ENCODE measurements at regions not wholly inside any gene's neighbourhood (a gene's known extent, or its start where the extent isn't known, plus 50 kb on each side); places are given as distances from the start of the nearest gene placed in this dataset.

DNA sequence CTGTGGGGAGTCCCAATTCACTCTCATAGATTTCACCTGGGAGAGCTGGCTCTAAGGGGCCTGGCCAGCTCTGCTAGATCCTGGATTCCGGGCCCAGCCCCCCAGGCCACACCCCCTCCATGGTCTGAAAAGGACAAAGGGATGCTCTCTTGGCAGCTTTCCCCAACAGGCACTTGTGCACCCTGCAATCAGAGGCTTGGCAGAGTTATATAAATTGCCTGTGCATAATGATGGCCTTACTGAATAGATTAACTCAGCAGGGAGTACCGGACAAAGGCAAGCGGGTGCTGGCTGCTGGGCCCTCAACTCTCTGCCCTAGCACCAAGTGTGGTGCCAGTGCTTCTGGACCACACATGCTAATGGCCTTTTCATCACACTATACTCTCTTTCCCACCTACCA is 461.6 kb downstream of the BUD13 start:
- H3K4me1 ChIP-seq (replicated peaks) = no peaks in the 10 kb centered on the region
- TF ChIP-seq, protein P1, sequence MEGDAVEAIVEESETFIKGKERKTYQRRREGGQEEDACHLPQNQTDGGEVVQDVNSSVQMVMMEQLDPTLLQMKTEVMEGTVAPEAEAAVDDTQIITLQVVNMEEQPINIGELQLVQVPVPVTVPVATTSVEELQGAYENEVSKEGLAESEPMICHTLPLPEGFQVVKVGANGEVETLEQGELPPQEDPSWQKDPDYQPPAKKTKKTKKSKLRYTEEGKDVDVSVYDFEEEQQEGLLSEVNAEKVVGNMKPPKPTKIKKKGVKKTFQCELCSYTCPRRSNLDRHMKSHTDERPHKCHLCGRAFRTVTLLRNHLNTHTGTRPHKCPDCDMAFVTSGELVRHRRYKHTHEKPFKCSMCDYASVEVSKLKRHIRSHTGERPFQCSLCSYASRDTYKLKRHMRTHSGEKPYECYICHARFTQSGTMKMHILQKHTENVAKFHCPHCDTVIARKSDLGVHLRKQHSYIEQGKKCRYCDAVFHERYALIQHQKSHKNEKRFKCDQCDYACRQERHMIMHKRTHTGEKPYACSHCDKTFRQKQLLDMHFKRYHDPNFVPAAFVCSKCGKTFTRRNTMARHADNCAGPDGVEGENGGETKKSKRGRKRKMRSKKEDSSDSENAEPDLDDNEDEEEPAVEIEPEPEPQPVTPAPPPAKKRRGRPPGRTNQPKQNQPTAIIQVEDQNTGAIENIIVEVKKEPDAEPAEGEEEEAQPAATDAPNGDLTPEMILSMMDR (IDR thresholded peaks at IDR 0.05) = no peak
- TF ChIP-seq POLR2AphosphoS5 (IDR thresholded peaks at IDR 0.05) (no peak), POLR2A (IDR thresholded peaks at IDR 0.05) (no peak)
- H3K4me3 ChIP-seq = no peak overlapping the region
- no peaks in the 10 kb centered on the region for H3K9me3 ChIP-seq
- intact Hi-C loops (cut with DNase I) = no loop called here
- no peak for DNase-seq (ENCODE audit: low spot score)
- H3K36me3 ChIP-seq = no peaks in the 10 kb centered on the region
- no peak overlapping the region for H3K27ac ChIP-seq
- H3K27me3 ChIP-seq (replicated peaks; ENCODE audit: insufficient read depth) = no peaks in the 10 kb centered on the region
- WGBS = 68% methylated on average over 3 of the region's 3 CpGs

DNA sequence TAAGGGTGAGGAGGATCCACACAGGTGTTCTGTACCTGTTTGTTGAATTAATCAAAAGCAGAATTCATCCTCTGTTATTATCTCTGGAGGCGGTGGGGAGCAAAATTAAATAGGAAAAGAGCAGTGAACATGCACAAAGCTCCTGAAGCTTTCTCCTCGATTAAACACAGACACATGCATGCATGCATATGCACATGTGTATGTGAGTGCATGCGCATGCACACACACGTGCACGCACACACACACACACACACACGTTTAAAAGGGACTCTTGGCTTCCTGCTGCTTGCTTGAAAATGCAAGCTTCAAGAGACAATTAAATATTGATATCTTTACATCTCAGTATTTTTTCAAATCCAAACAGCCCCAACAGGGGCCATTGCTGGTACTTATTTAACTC is 462.1 kb downstream of the BUD13 start:
- no peak overlapping the region for H3K4me3 ChIP-seq
- TF ChIP-seq, protein P1 (IDR thresholded peaks at IDR 0.05) = no peak
- TF ChIP-seq POLR2A (IDR thresholded peaks at IDR 0.05) (no peak), POLR2AphosphoS5 (IDR thresholded peaks at IDR 0.05) (no peak)
- no peaks in the 10 kb centered on the region for H3K27me3 ChIP-seq (replicated peaks; ENCODE audit: insufficient read depth)
- intact Hi-C loops (cut with DNase I) = no loop called here
- H3K27ac ChIP-seq = no peak overlapping the region
- H3K4me1 ChIP-seq (replicated peaks) = no peaks in the 10 kb centered on the region
- H3K36me3 ChIP-seq = no peaks in the 10 kb centered on the region
- 70% methylated on average over 6 of the region's 6 CpGs for WGBS
- DNase-seq (ENCODE audit: low spot score) = no peak
- no peaks in the 10 kb centered on the region for H3K9me3 ChIP-seq

DNA sequence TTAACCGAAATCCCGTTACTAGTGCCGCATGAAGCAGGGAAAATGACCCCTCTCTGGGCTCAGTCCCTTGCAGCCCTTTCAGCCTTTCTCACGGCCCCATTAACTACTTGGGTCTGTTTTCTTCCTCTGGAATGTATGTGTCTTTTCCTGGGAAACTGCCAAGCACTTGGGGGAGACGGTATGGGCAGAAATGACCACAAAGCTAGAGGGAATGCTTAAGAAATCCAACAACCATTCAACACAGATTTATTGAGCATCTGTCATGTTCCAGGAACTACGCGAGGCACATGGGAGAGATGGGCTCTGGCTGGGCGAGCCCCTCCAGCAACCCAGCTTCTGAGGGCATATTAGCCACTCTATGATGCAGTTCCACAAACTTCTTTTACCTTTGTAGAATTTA is 462.6 kb downstream of the BUD13 start:
- Histone ChIP-seq H3K4me1 (replicated peaks) (no peaks in the 10 kb centered on the region), H3K27ac (no peak overlapping the region), H3K36me3 (no peaks in the 10 kb centered on the region), H3K27me3 (replicated peaks; ENCODE audit: insufficient read depth) (no peaks in the 10 kb centered on the region), H3K4me3 (no peak overlapping the region), H3K9me3 (no peaks in the 10 kb centered on the region)
- intact Hi-C loops (cut with DNase I) = no loop called here
- TF ChIP-seq, protein P1 (IDR thresholded peaks at IDR 0.05) = no peak
- TF ChIP-seq POLR2AphosphoS5 (IDR thresholded peaks at IDR 0.05) (no peak), POLR2A (IDR thresholded peaks at IDR 0.05) (no peak)
- no peak for DNase-seq (ENCODE audit: low spot score)
- WGBS = 71% methylated on average over 8 of the region's 8 CpGs

DNA sequence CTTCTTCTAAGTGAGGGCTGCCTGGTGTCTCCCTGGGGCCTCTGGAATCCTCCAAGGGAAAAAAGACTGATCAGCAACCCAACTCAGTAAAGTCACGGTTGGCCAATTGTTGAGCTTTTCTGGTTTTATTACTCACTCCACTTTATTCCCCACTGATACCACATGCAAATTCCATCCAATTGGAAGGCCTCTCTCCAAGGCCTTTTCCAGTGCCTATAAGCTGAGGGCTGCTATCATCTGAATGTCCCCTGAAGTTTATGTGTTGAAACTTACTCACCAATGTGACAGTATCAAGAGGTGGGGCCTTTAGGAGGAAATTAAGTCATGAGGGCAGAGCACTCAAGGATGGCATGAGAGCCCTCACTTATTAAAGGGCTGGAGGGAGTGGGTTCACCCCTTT is 463.3 kb downstream of the BUD13 start:
- H3K4me1 ChIP-seq (replicated peaks) = no peaks in the 10 kb centered on the region
- H3K9me3 ChIP-seq = no peaks in the 10 kb centered on the region
- no peaks in the 10 kb centered on the region for H3K36me3 ChIP-seq
- H3K4me3 ChIP-seq = no peak overlapping the region
- intact Hi-C loops (cut with DNase I) = no loop called here
- H3K27ac ChIP-seq = no peak overlapping the region
- TF ChIP-seq, protein P1 (IDR thresholded peaks at IDR 0.05) = no peak
- no peak for TF ChIP-seq POLR2AphosphoS5 (IDR thresholded peaks at IDR 0.05)
- no peak for TF ChIP-seq POLR2A (IDR thresholded peaks at IDR 0.05)
- no peaks in the 10 kb centered on the region for H3K27me3 ChIP-seq (replicated peaks; ENCODE audit: insufficient read depth)
- WGBS = 92% methylated on average over 1 of the region's 1 CpG
- DNase-seq (ENCODE audit: low spot score) = no peak

DNA sequence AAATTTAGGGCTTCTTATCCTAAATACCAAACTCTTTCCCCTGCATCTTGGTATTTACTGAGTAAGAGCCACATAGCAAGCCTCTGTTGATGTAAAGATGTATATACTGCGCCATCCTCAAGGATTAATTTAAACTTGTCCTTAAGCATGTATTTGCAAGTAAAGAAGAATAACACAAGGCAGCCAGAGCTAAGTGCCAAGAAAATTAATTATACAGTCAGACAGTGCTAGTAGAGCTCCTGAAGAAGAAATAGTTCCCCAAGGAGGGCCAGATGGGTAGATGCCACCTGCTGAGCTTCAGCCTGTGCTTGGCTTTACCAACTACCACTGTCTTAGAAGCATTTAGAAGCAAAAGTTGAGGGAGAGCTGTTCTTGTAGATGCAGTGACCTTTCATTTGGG is 470.0 kb downstream of the BUD13 start:
- H3K4me1 ChIP-seq (replicated peaks) = no peaks in the 10 kb centered on the region
- WGBS = 97% methylated on average over 1 of the region's 1 CpG
- intact Hi-C loops (cut with DNase I) = no loop called here

More for the DNA sequence above, 470.0 kb downstream of the BUD13 start:
- no peak for DNase-seq (ENCODE audit: low spot score)
- Histone ChIP-seq H3K27ac (no peak overlapping the region), H3K9me3 (no peaks in the 10 kb centered on the region), H3K36me3 (no peaks in the 10 kb centered on the region), H3K4me3 (no peak overlapping the region), H3K27me3 (replicated peaks; ENCODE audit: insufficient read depth) (no peaks in the 10 kb centered on the region)
- TF ChIP-seq, protein P1 (IDR thresholded peaks at IDR 0.05) = no peak
- no peak for TF ChIP-seq POLR2A (IDR thresholded peaks at IDR 0.05)
- no peak for TF ChIP-seq POLR2AphosphoS5 (IDR thresholded peaks at IDR 0.05)

Data from prostate gland (tissue), 2 donors.